CD4-positive, alpha-beta T cell treated with Interferon alpha-2 for 1 hour (primary cell): ENCODE measurements at regions not wholly inside any gene's neighbourhood (a gene's known extent, or its start where the extent isn't known, plus 50 kb on each side); places are given as distances from the start of the nearest gene placed in this dataset.
"Not testable (repeated sequence)": the region's sequence is repeated elsewhere in the genome, so short reads cannot be mapped to it uniquely, and the experiment has no call there.

Experiments used
- DNase-seq, 2 donors: peaks; one replicate each; pipeline ENCODE4 v3.0.0-alpha.2; 2020 to 2022

DNA sequence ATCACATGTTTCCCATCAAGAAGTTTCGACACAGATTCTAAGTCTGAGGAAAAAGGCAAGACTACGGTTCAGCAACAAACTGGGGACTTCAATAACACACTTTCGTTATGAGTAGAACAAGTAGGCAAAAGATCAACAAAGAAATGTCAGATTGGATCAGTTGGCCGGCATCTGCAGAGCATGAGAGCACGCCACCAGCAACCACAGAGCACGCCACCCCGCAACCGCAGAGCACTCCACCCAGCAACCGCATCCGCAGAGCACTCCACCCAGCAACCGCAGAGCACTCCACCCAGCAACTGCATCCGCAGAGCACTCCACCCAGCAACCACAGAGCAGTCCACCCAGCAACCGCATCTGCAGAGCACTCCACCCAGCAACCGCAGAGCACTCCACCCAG, 89.7 kb upstream of the FAM20C start:
- DNase-seq, result no peak

DNA sequence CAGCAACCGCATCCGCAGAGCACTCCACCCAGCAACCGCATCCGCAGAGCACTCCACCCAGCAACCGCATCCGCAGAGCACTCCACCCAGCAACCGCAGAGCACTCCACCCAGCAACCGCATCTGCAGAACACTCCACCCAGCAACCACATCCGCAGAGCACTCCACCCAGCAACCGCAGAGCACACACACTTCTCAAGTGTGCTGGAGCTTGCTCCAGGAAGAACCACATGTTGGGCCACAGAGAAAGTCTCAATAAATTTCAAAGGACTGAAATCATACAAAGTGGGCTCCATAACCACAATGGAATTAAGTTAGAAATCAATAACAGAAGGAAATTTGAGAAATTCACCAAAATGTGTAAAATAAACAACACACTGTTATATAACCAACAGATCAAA, 88.4 kb upstream of the FAM20C start:
- DNase-seq, result not testable (repeated sequence)

DNA sequence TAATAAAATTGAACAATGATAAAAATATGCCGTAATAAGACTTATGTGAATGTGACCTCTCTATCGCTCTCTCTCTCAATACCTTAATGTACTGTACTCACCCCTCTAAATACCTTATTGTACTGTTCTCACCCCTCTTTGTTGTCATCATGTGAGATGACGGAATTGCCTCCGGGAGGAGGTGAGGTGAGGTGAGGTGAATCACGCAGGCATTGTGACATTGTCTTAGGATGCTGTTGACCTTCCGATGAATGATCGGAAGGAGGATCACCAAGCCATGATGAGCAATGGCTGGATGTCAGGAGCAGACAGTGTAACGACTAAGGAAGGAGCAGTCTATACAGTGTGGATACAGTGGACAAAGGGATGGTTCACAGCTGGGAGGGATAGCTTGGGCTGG, 87.4 kb upstream of the FAM20C start:
- no peak for DNase-seq

DNA sequence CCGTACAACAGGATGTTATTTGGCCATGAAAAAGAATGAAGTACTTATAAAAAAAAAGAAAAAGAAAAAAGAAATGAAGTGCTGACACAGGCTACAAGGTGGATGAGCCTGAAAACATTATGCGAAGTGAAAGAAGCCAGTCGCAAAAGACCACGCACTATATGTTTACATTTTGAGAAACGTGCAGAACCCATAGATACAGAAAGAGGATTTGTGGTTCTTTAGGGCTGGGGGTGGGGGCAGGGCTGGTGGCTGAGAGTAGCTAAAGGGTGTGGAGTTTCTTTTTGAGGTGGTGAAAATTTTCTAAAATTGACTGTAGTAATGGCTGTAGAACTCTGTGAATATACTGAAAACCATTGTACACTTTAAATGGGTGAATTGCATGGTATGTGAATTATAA, 86.0 kb upstream of the FAM20C start:
- DNase-seq, result no peak

DNA sequence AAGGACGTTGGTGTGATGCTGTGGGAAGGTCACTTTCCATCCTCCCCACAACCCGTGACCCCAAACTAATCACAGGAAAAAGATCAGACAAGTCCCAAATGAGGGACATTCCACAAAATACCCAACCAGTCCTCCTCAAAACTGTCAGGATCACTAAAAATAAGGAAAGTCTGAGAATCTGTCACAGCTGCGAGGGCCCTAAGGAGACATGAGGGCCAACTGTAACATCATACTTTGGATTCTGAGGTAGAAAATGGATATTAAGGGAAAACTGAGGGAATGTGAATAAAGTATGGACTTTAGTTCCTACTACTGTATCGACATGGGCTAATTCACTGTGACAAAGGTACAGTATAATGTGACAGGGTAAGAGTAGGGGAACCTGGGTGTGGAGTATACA, 85.1 kb upstream of the FAM20C start:
- no peak for DNase-seq

DNA sequence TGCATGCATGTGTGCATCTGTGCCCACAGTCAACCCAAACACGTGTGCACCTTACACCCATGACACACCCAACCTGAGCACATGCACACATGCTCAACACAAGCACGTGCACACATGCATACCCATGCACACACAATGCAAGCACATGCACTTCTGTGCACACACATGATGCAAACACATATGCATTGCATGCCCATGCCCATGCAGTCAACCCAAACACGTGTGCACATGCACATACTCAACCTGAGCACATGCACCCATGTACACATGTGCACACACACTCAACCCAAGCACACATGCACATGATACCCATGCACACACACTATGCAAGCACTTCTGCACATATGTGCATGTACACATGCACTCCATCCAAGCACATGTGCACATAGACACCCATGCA, 84.5 kb upstream of the FAM20C start:
- DNase-seq, result no peak

DNA sequence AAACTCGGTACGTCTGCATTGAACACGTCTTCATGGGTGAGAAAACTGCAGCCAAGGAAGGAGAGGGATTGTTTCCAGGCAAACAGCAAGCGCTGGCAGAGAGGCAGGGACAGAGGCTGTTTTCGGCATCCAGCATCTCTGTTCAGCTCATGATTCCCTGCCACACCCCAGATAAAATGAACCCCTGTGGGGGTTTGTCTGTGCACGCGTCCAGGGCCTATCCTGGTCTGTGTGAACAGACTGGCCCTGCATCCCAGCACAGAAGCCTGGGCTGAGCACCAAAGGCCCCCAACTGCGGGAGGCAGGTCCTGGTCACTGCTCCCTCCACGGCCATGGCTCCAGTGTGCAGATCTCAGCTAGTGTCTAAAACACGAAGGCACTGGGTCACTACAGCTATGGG, 83.3 kb upstream of the FAM20C start:
- no peak for DNase-seq

DNA sequence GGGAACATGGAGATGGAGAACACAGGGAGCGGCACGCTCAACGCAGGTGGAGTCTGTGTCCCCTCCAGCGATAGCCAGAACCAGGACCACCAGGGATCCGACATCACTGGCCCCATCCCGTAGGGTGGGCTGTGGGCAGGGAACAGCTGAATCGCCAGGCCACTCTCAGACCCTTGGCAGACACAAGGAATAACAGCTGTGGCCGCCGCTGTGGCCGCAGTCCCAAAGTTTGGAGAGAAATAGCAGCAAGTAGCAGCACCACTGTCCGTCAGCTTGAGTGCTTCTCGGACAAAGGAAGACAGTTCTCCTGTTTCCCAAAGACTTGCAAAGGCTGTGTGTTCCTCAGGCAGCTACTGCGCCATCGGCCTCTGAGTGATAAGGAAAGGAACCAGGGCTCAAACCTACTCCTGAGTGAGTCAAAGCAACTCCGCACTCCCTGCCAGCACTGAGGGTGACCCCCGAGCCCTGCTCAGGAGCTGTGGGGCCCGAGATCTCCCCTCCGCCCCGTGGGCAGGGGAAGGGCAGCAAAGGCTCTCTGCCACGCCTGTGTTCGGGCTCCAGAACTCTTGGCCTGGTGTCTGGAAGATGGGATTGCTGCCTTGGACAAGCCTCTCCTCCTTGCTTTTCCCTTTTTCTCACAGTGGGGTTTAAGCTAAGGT, 82.3 kb upstream of the FAM20C start:
- no peak for DNase-seq

DNA sequence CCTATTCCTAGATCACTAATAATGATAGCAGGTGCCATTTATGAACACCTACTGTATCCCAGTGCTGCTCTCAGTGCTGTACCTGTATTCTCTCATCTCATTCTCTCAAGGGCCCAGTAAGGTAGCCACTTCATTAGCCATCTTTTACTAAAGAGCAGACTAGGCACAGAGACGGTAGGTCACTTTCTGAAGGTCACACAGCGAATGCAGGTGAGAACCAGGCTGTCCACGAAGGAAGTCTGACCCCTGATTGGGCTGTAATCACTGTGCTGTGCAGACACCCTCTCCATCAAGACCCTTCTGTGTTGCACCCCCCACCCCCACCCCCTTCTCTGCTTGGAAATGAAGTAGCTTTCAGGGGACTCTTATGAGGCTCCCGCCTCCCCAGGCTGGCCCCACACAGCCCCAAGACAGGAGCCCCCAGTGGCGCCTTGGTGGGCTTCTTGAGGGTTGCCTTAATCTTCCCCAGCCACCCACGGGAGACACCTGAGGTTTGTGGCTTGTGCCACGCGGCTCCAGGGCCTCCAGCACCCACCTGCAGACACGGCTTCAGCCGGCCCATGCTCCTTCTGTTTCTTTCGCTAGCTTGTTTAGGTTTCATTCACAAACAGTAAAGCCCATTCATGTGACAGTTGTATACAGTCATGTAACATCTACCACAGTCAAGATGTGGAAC, 81.7 kb upstream of the FAM20C start:
- DNase-seq, result no peak

DNA sequence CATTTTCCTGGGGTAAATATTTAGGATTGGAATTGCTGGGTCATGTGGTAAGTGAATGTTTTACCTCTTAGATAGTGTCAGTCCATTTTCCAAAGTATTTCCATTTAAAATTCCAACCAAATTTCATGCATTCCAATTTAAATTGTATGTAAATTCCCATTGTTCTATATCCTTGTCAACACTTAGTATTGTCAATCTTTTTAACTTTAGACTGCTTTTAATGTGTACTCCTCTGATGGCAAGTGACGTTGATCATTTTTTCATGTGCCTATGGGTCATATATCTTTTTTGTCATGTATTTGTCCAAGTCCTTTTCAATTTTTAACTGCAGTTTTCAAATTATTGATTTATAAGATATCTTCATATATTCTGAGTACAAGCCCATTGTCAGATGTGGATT, 80.8 kb upstream of the FAM20C start:
- no peak for DNase-seq

DNA sequence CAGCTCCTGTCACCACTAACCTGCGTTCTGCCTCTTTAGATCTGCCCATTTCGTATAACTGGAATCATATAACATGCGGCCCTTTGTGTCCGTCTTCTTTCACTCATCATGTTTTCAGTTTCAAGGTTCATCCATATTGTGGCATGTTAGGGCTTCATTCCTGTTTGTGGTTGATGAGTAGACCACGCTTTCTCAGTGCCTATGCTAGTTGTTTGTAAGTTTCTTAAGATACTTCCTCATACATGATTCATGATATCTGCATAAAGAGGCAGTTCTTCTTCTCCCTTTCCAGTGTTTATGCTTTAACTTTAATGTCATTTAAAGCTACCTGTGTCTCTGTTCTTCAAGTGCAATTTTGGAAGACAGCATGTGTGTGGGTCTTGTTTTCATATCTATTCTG, 79.5 kb upstream of the FAM20C start:
- DNase-seq, result no peak

DNA sequence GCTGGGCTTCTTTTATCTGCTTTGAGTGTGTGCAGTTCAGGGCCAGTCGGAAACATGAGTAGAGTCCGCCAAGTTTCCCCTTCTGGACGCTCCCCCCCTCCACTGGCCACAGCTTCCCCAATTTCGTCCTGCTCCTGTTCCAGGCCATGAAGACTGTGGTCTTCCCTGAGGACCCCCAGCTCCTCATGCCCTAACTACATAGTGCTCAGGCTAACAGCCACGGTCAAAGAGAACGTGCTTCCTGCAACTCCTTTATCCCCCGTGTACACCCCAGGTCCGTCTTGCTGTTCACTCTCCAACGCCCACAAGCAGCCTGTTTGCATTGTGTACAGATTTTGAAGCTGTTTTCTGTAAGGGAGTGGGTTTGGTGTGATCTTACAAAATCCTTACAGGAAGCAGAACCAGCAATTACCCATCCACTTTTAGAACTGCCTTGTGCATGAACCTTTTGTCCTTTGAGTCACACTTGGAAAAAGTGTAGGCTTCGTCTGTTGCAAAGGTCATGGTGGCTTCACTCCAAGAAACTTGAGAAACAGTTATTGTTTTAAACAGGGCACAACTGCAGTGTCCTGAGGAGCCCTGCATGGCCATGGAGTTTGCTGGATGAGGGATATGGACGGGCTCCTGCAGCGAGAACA, 77.0 kb upstream of the FAM20C start:
- DNase-seq, result no peak

DNA sequence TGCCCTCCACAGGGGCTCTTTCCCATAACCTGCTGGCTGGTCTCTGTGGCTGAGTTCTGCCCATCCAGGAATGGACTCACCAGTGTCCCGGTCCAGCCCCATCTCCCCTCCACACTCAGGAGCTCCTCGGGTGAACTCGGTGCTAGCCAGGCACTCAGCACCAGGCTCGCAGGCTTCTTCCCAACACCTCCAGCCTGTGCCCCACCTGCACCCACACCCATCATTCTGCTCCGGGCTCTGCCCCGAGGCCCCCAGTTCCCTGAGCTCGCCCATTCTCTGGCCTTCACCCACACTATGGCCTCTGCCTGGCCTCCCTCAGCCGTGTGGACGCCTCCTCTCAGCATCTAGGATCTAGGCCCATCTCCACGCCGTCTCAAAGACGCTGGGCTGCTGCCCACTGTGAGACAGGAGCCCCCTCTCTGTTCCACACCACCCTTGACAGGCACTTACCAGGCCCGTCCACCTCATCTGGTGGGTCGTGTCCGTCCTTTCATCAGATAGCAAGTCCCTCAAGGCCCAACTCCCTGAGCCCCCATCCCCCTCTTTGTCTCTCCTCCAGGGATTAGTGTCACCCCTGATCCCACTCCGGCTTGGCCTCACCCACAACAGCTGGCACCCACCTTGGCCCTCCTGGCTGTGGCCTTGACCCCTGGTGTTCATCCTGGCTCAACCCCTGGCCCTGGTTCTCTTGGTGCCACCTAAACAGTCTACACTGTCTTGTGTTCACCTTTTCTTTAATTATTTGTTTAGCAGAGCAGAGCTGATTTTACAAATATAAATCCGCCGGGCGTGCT, 76.0 kb upstream of the FAM20C start:
- no peak for DNase-seq

DNA sequence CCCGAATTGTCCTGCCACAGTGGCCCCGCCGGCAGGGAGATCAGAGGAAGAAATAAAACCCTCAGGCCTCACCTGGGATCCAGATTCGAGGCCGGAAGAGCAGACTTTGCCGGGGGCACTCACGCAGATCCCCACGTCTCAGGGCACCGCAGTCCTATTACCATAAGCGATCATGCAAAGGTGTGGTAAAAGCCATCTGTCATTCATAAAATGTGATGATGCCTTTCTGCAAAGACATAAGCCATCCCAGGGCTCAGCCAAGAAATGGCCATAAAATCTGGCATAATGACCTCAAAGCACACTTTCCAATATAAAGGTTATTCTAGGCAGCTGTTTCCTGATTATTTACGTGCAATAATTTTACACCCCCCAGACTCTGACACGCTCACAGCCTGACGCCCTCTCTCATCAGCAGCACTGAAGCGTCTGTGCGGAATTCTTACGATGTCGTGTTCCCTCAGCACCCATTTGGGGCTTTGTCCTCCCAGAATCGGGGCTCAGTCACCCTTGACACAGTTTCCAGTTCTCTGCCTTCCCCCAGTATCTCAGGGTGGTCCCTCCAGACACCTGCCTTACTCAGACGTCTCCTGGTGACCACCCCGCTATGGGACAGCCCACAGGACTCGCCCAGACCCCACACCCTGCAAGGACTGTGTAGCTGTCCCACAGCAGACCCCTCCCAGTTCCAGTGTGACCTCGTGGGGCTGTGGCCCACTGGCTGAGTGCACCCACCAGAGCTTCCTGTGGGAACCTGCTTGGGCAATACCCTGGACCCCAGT, 74.3 kb upstream of the FAM20C start:
- no peak for DNase-seq

DNA sequence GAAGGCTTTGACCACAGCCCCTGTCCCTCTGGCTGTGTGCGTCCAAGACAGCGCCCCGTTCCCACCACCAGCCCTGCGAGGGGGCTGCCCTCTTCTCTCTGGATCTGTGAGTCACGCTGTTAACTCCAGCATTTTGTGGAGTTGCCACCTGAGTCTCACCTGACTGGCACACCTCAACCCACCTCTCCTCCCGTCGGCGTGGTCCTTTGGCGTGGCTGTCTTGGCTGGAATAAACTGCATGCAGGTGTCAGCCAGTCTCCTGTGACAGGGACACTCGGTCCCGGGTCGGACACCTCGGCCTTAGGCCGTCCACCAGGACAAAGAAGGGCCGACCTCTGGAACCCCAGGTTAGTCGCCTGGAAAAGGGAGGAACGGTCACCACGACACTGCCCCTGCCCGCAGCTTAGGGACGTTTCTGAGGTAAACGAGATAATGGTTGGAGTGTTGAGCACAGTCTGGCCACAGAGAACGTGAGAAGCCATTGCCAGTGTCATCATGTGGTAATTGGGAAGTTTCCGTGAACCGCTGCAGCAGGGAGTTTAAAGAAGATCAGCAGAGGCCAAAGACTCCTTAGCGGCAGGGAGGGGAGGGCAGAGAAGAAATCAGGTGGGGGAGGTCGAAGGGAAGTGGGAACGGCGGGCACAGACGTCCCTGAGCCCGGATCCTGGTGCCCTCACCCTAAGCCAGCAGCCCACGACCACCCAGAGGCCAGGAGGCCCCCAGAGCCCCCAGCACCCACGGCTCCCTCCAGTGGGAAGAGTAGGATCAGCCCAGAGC, 73.6 kb upstream of the FAM20C start:
- no peak for DNase-seq

DNA sequence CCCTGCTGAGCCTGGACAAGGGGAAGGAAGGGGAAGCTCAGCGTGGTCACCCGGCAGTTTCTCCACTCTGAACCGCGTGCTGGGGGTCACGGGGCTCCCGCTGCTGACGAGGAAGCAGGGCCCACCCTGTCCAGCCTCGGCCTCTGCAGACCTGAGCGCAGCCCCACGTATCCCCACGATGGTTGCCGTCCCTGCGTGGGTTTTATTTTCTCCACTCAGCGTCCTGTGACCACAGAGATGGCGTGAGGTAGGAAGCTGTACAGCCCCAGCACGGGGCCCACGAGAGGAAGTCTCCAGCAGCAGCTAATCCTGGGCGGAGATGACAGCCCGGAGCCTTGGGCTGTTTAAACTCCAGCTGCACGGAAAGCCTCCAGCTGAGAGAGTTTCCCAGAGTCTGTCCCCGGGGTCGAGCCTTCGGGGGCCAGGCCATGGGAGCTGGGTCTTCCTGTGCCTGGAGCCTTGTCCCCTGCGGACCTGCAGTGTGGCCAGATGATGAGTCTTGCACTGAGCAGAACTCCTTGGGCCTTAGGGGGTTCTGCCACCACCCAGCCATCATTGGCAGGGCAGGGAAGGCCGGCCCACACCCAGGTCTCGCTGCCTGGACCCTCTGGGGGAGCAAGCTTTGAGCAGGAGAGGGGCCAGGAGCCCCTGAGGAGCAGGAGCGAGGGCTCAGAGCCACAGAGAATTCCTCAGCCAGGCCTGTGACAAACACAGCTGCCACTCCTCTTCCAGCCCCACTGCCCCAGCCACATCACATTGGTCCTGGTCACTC, 72.8 kb upstream of the FAM20C start:
- peak in 1 of 2 donors; percentile 14 for DNase-seq

DNA sequence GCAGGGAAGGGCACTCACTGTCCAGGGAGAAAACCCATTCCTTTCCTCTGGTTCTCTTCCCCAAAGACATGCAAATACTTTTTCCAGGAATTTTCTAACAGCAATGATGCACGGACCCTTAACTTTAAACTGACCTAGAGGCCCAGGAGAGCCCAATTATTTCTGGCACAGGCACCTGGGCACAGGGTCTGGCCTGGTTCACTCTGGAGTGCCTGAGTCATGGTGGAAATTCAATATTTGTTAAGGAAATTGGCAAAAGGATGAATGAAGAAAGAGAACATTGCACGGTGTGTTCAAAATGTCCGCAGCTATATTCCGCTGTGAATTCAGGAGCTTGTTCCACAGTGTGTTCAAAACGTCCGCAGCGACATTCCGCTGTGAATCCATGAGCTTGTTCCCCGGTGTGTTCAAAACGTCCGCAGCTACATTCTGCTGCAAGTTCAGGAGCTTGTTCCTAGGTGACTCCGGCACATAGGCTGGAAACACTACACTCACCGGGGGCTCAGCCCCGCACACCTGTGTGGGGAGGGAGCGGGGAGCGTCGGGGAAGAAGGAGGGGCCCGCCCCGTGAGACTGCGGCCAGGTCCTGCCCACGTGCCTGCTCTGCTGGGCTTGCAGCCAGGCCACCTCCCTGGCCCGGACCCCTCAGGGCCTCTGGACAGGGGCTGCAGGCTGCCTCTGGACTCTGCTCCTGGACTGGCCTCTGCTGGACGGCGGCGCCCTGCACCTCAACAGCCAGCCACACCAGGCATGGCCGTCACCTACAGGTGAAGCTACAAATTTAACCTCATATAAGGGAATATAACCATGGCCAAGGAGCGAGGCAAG, 72.0 kb upstream of the FAM20C start:
- no peak for DNase-seq

DNA sequence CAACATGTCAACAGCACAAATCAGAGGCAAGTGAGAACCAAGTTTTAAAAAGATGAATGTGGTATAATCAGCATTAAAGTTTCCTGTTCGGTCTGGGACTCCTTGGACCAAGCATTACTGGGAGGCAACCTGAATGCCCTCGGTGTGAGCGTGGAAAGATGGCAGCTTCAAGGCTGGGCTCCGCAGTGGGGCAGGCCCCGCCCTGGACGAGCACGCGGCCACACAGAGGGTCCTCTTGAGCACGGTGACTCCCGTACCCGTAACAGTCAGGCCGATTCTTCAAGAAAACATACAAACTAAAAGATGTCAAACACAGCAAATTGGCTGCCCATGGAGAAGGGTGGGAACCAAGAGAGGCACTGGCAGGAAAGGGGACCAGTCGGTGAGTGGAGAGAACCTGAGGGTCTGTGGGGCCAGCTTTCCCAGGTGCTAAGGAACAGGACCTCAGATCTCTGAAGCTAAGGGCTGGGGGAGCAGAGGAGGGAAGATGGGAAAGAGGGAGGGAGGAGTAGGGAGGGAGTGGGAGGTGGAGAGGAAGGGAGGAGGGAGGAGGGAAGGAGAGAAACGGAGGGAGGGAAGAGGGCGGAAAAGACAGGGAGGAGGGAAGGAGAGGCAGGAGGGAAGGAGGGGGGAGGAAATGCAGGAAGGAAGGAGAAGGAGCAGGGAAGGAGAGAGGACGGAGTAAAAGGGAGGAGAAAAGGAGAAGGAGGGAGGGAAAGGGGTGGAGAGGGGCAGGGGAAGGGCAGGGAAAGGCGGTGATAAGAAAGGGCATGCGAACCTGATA, 71.2 kb upstream of the FAM20C start:
- DNase-seq, result no peak

DNA sequence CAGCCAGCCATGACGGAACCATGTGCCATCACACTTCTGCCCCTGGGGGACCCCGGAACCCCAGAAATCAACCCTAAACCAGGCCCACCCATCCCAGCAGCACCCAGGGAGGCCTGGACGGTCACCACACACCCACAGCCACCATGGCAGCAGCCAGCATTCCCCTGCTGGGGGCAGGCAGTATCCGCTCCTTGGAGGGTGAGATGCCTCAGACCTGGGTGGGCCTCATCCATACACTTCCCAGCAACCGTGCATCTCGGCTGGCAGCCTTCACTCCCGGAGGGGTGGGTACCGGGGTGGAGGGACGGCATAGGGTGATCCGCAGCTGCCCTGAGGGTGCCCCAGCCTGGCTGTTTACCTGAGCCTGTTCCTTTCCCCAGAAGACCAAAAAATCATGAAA, 69.1 kb upstream of the FAM20C start:
- DNase-seq, result no peak
